ENCODE measurements at regions not wholly inside any gene's neighbourhood (a gene's known extent, or its start where the extent isn't known, plus 50 kb on each side); places are given as distances from the start of the nearest gene placed in this dataset.

- DNase-seq = no peak
Measured at GRCh38 chr1:25035523-25036116, 105.5 kb upstream of the RUNX3 start.

GRCh38 chr1:25034736-25035522, 104.9 kb upstream of the RUNX3 start:
- no peak for DNase-seq

- DNase-seq = no peak
Measured at GRCh38 chr1:25033828-25034705, 104.0 kb upstream of the RUNX3 start.

GRCh38 chr1:25033030-25033827, 103.2 kb upstream of the RUNX3 start:
- DNase-seq = no peak

- no peak for DNase-seq
Measured at GRCh38 chr1:25031966-25032667, 102.0 kb upstream of the RUNX3 start.

GRCh38 chr1:25031601-25031965, 101.5 kb upstream of the RUNX3 start:
- no peak for DNase-seq

GRCh38 chr1:25030674-25031589, 100.9 kb upstream of the RUNX3 start:
- DNase-seq = no peak

- DNase-seq = no peak
Measured at GRCh38 chr1:25030012-25030411, 99.9 kb upstream of the RUNX3 start.

- no peak for DNase-seq
Measured at GRCh38 chr1:25028907-25029599, 99.0 kb upstream of the RUNX3 start.

GRCh38 chr1:25028587-25028906, 98.5 kb upstream of the RUNX3 start:
- no peak for DNase-seq

GRCh38 chr1:25027822-25028586, 97.9 kb upstream of the RUNX3 start:
- no peak for DNase-seq

- no peak for DNase-seq
Measured at GRCh38 chr1:25026730-25027450, 96.8 kb upstream of the RUNX3 start.

- DNase-seq = no peak
Measured at GRCh38 chr1:25026304-25026703, 96.2 kb upstream of the RUNX3 start.

- DNase-seq = no peak
Measured at GRCh38 chr1:25024615-25025350, 94.7 kb upstream of the RUNX3 start.

GRCh38 chr1:25023826-25024225, 93.8 kb upstream of the RUNX3 start:
- DNase-seq = no peak

- no peak for DNase-seq
Measured at GRCh38 chr1:25023190-25023578, 93.1 kb upstream of the RUNX3 start.

- no peak for DNase-seq
Measured at GRCh38 chr1:25022361-25023189, 92.5 kb upstream of the RUNX3 start.
